Fibroblast of skin of right quadriceps (primary cell): ENCODE measurements at regions not wholly inside any gene's neighbourhood (a gene's known extent, or its start where the extent isn't known, plus 50 kb on each side); places are given as distances from the start of the nearest gene placed in this dataset.

ENCODE experiments used
- DNase-seq: peaks from one replicate; pipeline ENCODE4 v3.0.0-alpha.2; 2013

GRCh38 chr1:235059221-235059620, 69.4 kb downstream of the TOMM20 start:
- no peak for DNase-seq

- DNase-seq, result no peak
Observed at GRCh38 chr1:235058695-235059094, 69.9 kb downstream of the TOMM20 start.

GRCh38 chr1:235057385-235058306, 71.0 kb downstream of the TOMM20 start:
- DNase-seq, result no peak

- DNase-seq, result no peak
Observed at GRCh38 chr1:235056937-235057336, 71.7 kb downstream of the TOMM20 start.

- DNase-seq, result no peak
Observed at GRCh38 chr1:235054936-235055335, 73.7 kb downstream of the TOMM20 start.

GRCh38 chr1:235054466-235054865, 74.2 kb downstream of the TOMM20 start:
- no peak for DNase-seq

- peak; percentile 37 for DNase-seq
Observed at GRCh38 chr1:235052067-235053008, 76.3 kb downstream of the TOMM20 start.

GRCh38 chr1:235051521-235051920, 77.1 kb downstream of the TOMM20 start:
- no peak for DNase-seq

GRCh38 chr1:235050911-235051360, 77.7 kb downstream of the TOMM20 start:
- DNase-seq, result peak; percentile 66

- peak; percentile 81 for DNase-seq
Observed at GRCh38 chr1:235049716-235050378, 78.8 kb downstream of the TOMM20 start.

- no peak for DNase-seq
Observed at GRCh38 chr1:235049217-235049616, 79.4 kb downstream of the TOMM20 start.

- no peak for DNase-seq
Observed at GRCh38 chr1:235047331-235047871, 81.2 kb downstream of the TOMM20 start.

GRCh38 chr1:235045921-235046601, 82.6 kb downstream of the TOMM20 start:
- DNase-seq, result no peak

GRCh38 chr1:235045034-235045690, 83.5 kb downstream of the TOMM20 start:
- DNase-seq, result peak; percentile 73

- no peak for DNase-seq
Observed at GRCh38 chr1:235043234-235043633, 85.4 kb downstream of the TOMM20 start.

GRCh38 chr1:235038701-235039100, 89.9 kb downstream of the TOMM20 start:
- no peak for DNase-seq

GRCh38 chr1:235035928-235036327, 92.7 kb downstream of the TOMM20 start:
- no peak for DNase-seq

- DNase-seq, result no peak
Observed at GRCh38 chr1:235030919-235031596, 97.6 kb downstream of the TOMM20 start.

GRCh38 chr1:235027862-235028250, 100.8 kb downstream of the TOMM20 start:
- no peak for DNase-seq

GRCh38 chr1:235027076-235027861, 101.4 kb downstream of the TOMM20 start:
- no peak for DNase-seq
